Liver (tissue), 3 donors: ENCODE measurements at regions not wholly inside any gene's neighbourhood (a gene's known extent, or its start where the extent isn't known, plus 50 kb on each side); places are given as distances from the start of the nearest gene placed in this dataset.

ENCODE experiments used
- CTCF ChIP-seq: fragments of 150-350 bp; IDR thresholded peaks from 2 replicates; pipeline ENCODE4 v1.5.1; 2017; ENCODE audit warnings: improper control_type of control experiment, low read depth, low read length; ENCODE audit not compliant: missing input control
- GABPA ChIP-seq, 2 donors: IDR thresholded peaks in 1 of 2; conservative IDR thresholded peaks in 1 of 2; 2 replicates each; pipeline ENCODE4 v1.6.1; 2016; ENCODE audit warnings: antibody characterized with exemption in 2 of 2, mild to moderate bottlenecking in 1 of 2, moderate library complexity in 1 of 2
- JUND ChIP-seq, 2 donors: IDR thresholded peaks; 2 replicates each; pipeline ENCODE4 v1.6.1; 2016; ENCODE audit warnings: antibody characterized with exemption in 2 of 2
- MAX ChIP-seq: IDR thresholded peaks from 2 replicates; pipeline ENCODE4 v1.6.1; 2016; ENCODE audit warnings: antibody characterized with exemption
- RAD21 ChIP-seq, 2 donors: IDR thresholded peaks; 2 replicates each; pipeline ENCODE4 v1.6.1; 2016; ENCODE audit warnings: antibody characterized with exemption in 2 of 2, mild to moderate bottlenecking in 2 of 2
- REST ChIP-seq: IDR thresholded peaks from 2 replicates; pipeline ENCODE4 v1.6.1; 2016; ENCODE audit warnings: antibody characterized with exemption, mild to moderate bottlenecking
- RXRA ChIP-seq, 2 donors: IDR thresholded peaks; 2 replicates each; pipeline ENCODE4 v1.6.1; 2017 to 2018; ENCODE audit warnings: antibody characterized with exemption in 2 of 2, mild to moderate bottlenecking in 1 of 2
- SP1 ChIP-seq: IDR thresholded peaks from 2 replicates; pipeline ENCODE4 v1.6.1; 2018; ENCODE audit warnings: antibody characterized with exemption, mild to moderate bottlenecking
- TAF1 ChIP-seq: conservative IDR thresholded peaks from 2 replicates; pipeline ENCODE4 v1.6.1; 2016; ENCODE audit warnings: antibody characterized with exemption, mild to moderate bottlenecking
- YY1 ChIP-seq: IDR thresholded peaks from 2 replicates; pipeline ENCODE4 v1.6.1; 2016; ENCODE audit warnings: antibody characterized with exemption, mild to moderate bottlenecking
- TF ChIP-seq, protein P1 (sequence below): IDR thresholded peaks from 2 replicates; pipeline ENCODE4 v1.6.1; 2016; ENCODE audit warnings: antibody characterized with exemption
- TF ChIP-seq, protein P2 (sequence below): IDR thresholded peaks from 2 replicates; pipeline ENCODE4 v1.6.1; 2016; ENCODE audit warnings: antibody characterized with exemption
- donor health status: healthy.
- donor health status: healthy.

- TF ChIP-seq REST (no peak), MAX (no peak), RAD21 (IDR thresholded peaks at IDR 0.05) (no peak), CTCF (no peak), JUND (IDR thresholded peaks at IDR 0.05) (no peak), TAF1 (no peak), YY1 (no peak), GABPA (IDR thresholded peaks at IDR 0.05 in 1 of 2, conservative IDR thresholded peaks at IDR 0.05 in 1 of 2) (no peak), RXRA (IDR thresholded peaks at IDR 0.05) (no peak), SP1 (no peak)
- TF ChIP-seq, protein P1, sequence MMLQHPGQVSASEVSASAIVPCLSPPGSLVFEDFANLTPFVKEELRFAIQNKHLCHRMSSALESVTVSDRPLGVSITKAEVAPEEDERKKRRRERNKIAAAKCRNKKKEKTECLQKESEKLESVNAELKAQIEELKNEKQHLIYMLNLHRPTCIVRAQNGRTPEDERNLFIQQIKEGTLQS, result no peak
- TF ChIP-seq, protein P2, sequence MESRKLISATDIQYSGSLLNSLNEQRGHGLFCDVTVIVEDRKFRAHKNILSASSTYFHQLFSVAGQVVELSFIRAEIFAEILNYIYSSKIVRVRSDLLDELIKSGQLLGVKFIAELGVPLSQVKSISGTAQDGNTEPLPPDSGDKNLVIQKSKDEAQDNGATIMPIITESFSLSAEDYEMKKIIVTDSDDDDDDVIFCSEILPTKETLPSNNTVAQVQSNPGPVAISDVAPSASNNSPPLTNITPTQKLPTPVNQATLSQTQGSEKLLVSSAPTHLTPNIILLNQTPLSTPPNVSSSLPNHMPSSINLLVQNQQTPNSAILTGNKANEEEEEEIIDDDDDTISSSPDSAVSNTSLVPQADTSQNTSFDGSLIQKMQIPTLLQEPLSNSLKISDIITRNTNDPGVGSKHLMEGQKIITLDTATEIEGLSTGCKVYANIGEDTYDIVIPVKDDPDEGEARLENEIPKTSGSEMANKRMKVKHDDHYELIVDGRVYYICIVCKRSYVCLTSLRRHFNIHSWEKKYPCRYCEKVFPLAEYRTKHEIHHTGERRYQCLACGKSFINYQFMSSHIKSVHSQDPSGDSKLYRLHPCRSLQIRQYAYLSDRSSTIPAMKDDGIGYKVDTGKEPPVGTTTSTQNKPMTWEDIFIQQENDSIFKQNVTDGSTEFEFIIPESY, result no peak
Measured at GRCh38 chrX:16284842-16285241, 117.6 kb downstream of the MAGEB17 start.
